GM19240 (cell line): ENCODE measurements at regions not wholly inside any gene's neighbourhood (a gene's known extent, or its start where the extent isn't known, plus 50 kb on each side); places are given as distances from the start of the nearest gene placed in this dataset.

Source experiments
- DNase-seq: peaks from one replicate; pipeline ENCODE4 v3.0.0; 2011; ENCODE audit warnings: low spot score; ENCODE audit not compliant: insufficient read length

- no peak for DNase-seq
These were observed 77.7 kb upstream of the KCNG1 start for GRCh38 chr20:51100617-51101016.

GRCh38 chr20:51098284-51098810 lies 75.4 kb upstream of the KCNG1 start:
- no peak for DNase-seq

GRCh38 chr20:51097351-51098120 lies 74.6 kb upstream of the KCNG1 start:
- DNase-seq = no peak

DNA sequence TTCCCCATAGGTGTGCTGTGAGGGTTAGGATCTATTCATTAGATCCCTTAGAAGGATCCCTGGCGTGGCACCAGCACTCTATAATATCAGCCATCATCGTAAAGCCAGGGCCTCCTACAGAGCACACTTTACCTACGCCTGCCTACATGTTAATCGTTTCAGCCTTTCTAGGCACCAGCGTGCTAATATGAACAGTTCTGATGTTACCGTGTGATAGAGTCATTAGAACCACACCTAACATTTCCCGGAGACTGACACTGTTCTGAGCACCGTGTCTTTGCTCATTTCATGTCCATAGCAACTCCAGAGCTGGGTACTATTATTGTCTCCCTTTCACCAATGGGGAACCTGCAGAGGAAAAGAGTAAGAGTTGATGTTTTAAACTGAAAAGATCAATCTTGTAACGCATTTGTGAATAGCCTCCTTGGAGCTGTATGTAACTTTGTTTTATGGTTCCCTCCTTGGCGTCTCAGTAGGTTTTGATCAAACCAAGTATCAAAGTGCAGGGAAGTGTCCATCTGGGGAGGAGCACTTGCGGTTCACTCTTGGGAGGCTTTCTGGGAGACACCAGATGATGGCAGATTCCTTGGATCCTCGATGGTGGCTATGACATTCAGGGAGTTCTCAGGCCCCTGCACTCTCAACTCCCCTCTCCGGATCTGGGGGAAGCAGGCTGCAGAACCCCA lies 73.8 kb upstream of the KCNG1 start:
- no peak for DNase-seq

DNA sequence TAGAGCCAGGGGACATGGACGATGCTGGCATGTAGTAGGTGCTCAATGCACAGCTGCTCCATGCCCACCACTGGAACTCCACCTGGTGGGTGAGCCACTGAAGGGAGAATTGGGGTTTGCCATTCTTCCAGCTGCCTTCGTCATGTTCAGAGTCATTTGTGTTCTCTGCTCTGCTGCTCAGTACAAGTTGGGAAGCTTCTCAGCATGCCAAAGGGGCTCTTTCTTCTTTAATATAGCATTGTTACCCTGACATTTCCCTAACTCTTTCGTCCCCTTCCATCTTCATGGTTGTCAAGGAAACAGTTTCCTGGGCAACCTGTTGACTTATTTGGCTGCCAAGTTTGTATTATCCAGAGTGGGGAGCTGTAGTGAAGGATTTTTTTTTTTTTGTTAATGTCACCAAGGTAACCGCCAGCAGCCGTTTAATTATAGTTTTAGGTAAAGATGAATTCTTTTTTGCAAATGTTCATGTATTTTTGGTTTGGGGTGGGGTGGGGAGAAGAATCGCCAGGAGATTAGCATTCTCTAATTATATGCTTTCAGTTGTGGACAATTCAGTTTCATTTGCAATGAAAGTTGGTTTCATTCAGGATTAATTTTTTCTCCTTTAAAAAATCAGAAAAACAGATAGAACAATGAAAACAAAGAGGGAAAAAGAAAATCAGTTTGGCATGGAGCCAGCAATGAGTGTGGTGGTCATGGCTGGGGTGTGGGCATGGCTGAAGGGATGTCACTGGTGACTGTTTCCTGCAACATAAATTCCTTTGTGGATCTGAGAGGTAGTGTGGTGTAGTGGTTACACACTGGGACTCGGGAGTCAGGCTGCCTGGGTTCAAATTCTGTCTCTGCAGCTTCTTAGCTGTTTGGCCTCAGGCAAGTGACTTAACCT lies 73.0 kb upstream of the KCNG1 start:
- no peak for DNase-seq

DNA sequence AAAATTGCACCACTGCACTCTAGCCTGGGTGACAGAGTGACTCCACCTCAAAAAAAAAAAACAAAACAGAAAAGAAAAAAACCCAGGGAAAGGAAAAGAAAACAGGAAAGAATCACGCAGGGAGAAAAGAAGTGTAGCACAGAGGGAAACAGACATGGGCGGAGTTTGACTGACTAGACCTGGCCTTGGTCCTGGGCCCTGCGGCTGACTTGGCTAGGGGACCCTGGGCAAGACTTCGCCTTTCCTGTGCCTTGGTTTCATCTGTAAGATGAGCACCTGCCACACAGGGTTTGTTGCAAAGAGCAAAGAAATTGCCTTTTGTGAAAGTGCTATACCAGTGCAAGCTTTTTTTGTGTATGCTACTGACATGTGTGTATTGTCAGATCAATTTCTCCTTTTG lies 71.3 kb upstream of the KCNG1 start:
- DNase-seq = no peak

DNA sequence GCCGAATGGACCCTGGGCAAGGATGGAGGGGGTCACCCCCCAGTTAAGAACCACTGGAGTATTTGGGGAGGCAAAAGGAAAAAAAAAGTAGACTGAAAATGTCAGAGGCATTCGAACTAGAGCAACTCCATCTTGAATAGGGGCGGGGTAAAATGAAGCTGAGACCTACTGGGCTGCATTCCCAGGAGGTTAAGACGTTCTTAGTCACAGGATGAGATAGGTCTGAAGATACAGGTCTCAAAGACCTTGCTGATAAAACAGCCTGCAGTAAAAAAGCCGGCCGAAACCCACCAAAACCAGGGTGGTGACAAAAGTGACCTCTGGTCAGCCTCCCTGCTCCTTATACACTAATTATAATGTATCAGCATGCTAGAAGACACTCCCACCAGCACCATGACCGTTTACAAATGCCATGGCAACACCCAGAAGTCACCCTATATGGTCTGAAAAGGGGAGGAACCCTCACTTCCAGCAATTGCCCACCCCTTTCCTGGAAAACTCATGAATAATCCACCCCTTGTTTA lies 70.4 kb upstream of the KCNG1 start:
- no peak for DNase-seq

- no peak for DNase-seq
These were observed 69.4 kb upstream of the KCNG1 start for GRCh38 chr20:51092338-51092737.

GRCh38 chr20:51091406-51092195 lies 68.7 kb upstream of the KCNG1 start:
- no peak for DNase-seq

DNA sequence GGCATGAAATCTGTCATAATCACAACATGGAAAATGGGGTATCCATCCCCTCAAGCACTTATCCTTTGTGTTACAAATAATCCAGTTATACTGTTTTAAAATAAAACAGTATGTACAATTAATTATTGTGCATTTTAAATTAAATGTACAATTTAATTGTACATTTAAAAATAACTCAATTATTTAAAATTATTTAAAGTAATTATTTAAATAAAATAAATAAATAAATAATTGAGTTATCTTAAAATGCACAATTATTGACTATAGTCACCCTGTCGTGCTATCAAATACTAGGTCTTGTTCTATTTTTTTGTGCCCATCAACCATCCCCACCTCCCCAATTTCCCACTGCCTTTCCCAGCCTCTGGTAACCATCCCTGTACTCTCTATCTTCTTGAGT lies 66.9 kb upstream of the KCNG1 start:
- no peak for DNase-seq

DNA sequence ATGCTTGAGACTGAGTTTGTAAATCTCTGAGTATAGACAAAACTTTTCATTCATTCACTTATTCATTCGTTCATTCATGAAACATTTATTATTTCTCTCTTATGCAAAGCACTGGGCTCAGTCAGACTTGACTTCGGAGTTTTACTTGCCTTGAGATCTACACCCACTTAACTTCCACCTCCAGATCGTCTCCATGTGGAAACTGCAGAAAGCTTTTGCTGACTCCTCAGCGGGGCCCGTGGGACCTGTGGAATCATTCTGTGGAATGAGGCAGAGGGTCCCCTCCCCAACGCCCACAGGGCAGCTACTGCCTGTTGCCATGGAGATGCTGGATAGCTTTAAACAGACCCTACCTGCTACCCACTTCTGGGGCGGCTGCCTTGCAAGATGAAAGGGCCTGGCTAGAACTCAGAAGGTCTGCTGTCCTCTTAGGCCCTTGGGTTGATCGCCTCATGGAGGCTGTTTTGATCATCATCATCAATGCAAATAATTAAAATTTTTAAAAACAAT lies 66.4 kb upstream of the KCNG1 start:
- no peak for DNase-seq

DNA sequence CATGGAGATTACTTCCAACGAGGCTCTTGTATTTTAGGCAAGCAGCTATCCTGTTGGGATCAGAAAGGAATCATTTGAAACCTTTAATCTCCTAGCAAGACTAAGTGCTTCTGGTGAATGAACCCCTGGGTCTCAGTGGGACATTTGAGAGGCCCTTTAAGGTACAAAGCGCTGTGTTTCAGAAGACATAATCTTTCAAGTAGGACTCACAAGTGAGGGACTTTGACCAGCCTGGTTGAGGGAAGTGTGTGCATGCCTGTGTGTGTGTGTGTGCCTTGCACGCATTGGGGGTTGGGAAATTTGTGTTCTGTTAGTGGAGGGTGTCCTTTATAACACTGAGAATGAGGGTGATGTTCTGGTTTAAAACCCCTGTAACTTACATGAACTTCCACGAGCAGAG lies 64.4 kb upstream of the KCNG1 start:
- DNase-seq = no peak

DNA sequence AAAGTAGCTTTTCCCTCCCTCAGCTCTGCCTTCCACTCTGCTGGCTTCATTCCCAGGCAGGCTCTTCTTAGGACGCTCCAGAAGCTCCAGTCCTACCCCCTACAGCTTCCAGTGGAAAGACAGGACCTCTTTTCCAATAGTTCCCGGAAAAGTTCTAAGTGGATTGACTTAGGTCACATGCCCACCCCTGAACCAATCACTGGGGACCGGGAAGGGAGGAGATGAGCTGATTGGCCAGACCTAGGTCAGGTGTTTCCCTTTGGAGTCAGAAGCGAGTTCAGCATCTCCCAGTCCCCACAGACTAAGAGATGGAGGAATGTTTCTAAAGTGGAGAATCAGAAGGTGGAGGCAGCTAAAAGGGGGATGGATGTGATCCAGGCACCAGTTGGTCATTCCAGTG lies 62.9 kb upstream of the KCNG1 start:
- no peak for DNase-seq

- DNase-seq = no peak
These were observed 61.9 kb upstream of the KCNG1 start for GRCh38 chr20:51084593-51085377.

DNA sequence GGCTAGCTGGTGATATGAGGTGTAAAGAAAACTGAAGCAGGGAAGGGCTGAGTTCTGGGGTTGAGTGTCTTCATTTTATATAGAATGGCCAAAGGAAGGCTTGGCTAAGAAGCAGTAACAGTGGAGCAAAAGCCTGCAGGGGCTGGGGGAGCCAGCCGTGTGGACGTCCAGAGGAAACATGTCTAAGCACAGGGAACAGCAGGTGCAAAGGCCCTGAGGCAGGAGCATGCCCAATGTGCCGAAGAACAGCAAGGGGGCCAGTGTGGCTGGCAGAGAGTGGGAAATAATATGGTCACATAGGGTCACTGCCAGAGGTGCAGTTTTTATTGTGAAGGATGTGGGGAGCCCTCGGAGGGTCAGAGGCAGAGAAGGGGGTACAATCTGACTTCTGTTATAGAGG lies 60.5 kb upstream of the KCNG1 start:
- DNase-seq = no peak

GRCh38 chr20:51082988-51083387 lies 60.1 kb upstream of the KCNG1 start:
- no peak for DNase-seq

DNA sequence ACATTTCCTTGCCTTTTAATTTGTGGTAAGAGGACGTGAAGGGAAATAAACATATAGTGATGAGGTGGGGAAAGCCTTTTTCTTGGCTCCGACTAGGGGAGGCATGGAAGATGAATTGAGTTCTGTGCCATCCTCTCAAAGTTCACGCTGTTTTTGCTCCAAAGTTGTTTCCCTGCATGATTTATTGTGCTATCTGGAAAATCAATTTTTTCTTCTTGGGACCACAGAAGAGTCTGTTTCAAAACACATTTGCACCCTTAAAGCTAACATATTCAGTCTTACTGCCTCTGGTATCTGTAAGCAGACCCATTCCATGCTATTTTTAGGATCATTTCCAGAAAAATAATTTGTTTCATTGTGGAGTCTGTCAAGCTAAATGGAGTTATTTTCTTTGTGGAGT lies 57.6 kb upstream of the KCNG1 start:
- no peak for DNase-seq

- DNase-seq = no peak
These were observed 56.6 kb upstream of the KCNG1 start for GRCh38 chr20:51079488-51079887.

- no peak for DNase-seq
These were observed 54.8 kb upstream of the KCNG1 start for GRCh38 chr20:51077686-51078060.
